ENCODE measurements at regions not wholly inside any gene's neighbourhood (a gene's known extent, or its start where the extent isn't known, plus 50 kb on each side); places are given as distances from the start of the nearest gene placed in this dataset.

- no peak overlapping the region for H3K4me3 ChIP-seq
- H3K36me3 ChIP-seq, result no peaks in the 10 kb centered on the region
- no peaks in the 10 kb centered on the region for H3K9me3 ChIP-seq
- no peaks in the 10 kb centered on the region for H3K27me3 ChIP-seq (replicated peaks; ENCODE audit: insufficient read depth)
- H3K4me1 ChIP-seq (replicated peaks), result no peaks in the 10 kb centered on the region
- intact Hi-C loops (cut with DNase I), result no loop called here
- no peak for DNase-seq (ENCODE audit: low spot score)
- TF ChIP-seq, protein P1, sequence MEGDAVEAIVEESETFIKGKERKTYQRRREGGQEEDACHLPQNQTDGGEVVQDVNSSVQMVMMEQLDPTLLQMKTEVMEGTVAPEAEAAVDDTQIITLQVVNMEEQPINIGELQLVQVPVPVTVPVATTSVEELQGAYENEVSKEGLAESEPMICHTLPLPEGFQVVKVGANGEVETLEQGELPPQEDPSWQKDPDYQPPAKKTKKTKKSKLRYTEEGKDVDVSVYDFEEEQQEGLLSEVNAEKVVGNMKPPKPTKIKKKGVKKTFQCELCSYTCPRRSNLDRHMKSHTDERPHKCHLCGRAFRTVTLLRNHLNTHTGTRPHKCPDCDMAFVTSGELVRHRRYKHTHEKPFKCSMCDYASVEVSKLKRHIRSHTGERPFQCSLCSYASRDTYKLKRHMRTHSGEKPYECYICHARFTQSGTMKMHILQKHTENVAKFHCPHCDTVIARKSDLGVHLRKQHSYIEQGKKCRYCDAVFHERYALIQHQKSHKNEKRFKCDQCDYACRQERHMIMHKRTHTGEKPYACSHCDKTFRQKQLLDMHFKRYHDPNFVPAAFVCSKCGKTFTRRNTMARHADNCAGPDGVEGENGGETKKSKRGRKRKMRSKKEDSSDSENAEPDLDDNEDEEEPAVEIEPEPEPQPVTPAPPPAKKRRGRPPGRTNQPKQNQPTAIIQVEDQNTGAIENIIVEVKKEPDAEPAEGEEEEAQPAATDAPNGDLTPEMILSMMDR (IDR thresholded peaks at IDR 0.05), result no peak
- no peak for TF ChIP-seq POLR2A (IDR thresholded peaks at IDR 0.05)
- TF ChIP-seq POLR2AphosphoS5 (IDR thresholded peaks at IDR 0.05), result no peak
- no peak overlapping the region for H3K27ac ChIP-seq
- WGBS, result 44% methylated on average over 4 of the region's 4 CpGs
Measured at GRCh38 chr5:33341351-33341750, 99.4 kb upstream of the TARS1 start.

DNA sequence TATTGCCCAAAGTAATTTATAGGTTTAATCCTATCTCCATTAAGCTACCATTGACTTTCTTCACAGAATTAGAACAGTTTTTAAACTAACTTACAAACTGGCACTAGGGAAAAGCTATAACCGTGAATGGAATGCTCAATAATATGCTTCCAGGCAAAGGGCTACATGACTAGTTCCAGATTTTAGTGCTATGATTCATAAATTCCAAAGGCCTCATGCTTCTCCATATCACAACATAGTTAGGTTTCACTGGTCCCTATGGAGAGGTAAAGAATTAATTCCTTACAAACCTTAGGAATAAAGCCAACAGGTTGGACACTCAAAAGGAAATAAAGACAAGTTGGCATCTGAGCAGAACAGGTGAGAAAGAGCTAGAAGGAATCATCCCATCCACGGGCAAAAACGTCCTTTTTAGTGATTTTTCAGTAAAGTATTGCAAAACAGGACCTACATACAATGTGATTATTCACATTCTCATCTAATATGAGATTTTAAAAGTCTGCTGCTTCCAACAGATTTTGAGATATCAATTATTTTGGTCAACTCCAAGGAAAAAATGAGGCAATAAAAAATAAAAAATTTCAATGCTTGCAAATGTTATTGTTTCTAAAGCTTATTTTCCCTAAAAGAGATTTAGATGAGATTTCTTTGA lies 97.0 kb upstream of the TARS1 start:
- DNase-seq (ENCODE audit: low spot score), result no peak
- no peaks in the 10 kb centered on the region for H3K9me3 ChIP-seq
- intact Hi-C loops (cut with DNase I), result no loop called here
- TF ChIP-seq, protein P1 (IDR thresholded peaks at IDR 0.05), result no peak
- no peak for TF ChIP-seq POLR2AphosphoS5 (IDR thresholded peaks at IDR 0.05)
- TF ChIP-seq POLR2A (IDR thresholded peaks at IDR 0.05), result no peak
- H3K27ac ChIP-seq, result no peak overlapping the region
- H3K4me3 ChIP-seq, result no peak overlapping the region
- WGBS, result 55% methylated on average over 3 of the region's 3 CpGs
- H3K4me1 ChIP-seq (replicated peaks), result no peaks in the 10 kb centered on the region
- H3K27me3 ChIP-seq (replicated peaks; ENCODE audit: insufficient read depth), result no peaks in the 10 kb centered on the region
- no peaks in the 10 kb centered on the region for H3K36me3 ChIP-seq

- intact Hi-C loops (cut with DNase I), result no loop called here
- H3K27ac ChIP-seq, result no peak overlapping the region
- H3K9me3 ChIP-seq, result no peaks in the 10 kb centered on the region
- TF ChIP-seq POLR2A (IDR thresholded peaks at IDR 0.05) (no peak), POLR2AphosphoS5 (IDR thresholded peaks at IDR 0.05) (no peak)
- TF ChIP-seq, protein P1 (IDR thresholded peaks at IDR 0.05), result no peak
- 76% methylated on average over 1 of the region's 1 CpG for WGBS
- H3K4me3 ChIP-seq, result no peak overlapping the region
- DNase-seq (ENCODE audit: low spot score), result no peak
- H3K27me3 ChIP-seq (replicated peaks; ENCODE audit: insufficient read depth), result no peaks in the 10 kb centered on the region
- no peaks in the 10 kb centered on the region for H3K36me3 ChIP-seq
- no peaks in the 10 kb centered on the region for H3K4me1 ChIP-seq (replicated peaks)
Measured at GRCh38 chr5:33346534-33346933, 94.2 kb upstream of the TARS1 start.

DNA sequence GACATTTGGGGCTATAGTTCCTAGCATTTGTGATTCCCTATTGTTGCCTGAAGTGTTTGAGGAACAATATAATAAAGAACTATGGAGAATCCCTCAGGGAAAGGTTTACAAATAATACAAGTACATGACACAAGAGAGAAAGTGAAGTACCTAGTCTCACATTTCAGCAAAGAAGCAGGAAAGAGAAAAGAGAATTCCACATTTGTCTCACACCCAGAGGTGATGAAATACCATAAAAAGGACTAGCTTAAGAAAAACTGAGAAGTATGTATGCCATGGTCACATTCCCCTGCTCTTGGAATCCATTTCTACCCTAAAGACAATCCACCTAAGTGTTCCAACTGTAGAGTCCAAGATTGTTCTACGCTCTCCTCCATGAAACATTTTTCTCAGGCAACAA lies 79.0 kb upstream of the TARS1 start:
- H3K27ac ChIP-seq, result no peak overlapping the region
- H3K27me3 ChIP-seq (replicated peaks; ENCODE audit: insufficient read depth), result no peaks in the 10 kb centered on the region
- H3K36me3 ChIP-seq, result no peaks in the 10 kb centered on the region
- WGBS, result 97% methylated on average over 1 of the region's 1 CpG
- no peak for DNase-seq (ENCODE audit: low spot score)
- H3K4me1 ChIP-seq (replicated peaks), result no peaks in the 10 kb centered on the region
- TF ChIP-seq POLR2AphosphoS5 (IDR thresholded peaks at IDR 0.05), result no peak
- no peak for TF ChIP-seq POLR2A (IDR thresholded peaks at IDR 0.05)
- TF ChIP-seq, protein P1 (IDR thresholded peaks at IDR 0.05), result no peak
- H3K9me3 ChIP-seq, result no peaks in the 10 kb centered on the region
- H3K4me3 ChIP-seq, result no peak overlapping the region
- intact Hi-C loops (cut with DNase I), result no loop called here

GRCh38 chr5:33362915-33363314 lies 77.8 kb upstream of the TARS1 start:
- intact Hi-C loops (cut with DNase I), result no loop called here
- TF ChIP-seq, protein P1 (IDR thresholded peaks at IDR 0.05), result no peak
- no peak for TF ChIP-seq POLR2A (IDR thresholded peaks at IDR 0.05)
- no peak for TF ChIP-seq POLR2AphosphoS5 (IDR thresholded peaks at IDR 0.05)

More at GRCh38 chr5:33362915-33363314, 77.8 kb upstream of the TARS1 start:
- H3K27ac ChIP-seq, result no peak overlapping the region
- H3K4me1 ChIP-seq (replicated peaks), result no peaks in the 10 kb centered on the region
- no peaks in the 10 kb centered on the region for H3K36me3 ChIP-seq
- no peak for DNase-seq (ENCODE audit: low spot score)
- H3K4me3 ChIP-seq, result no peak overlapping the region
- no peaks in the 10 kb centered on the region for H3K9me3 ChIP-seq
- H3K27me3 ChIP-seq (replicated peaks; ENCODE audit: insufficient read depth), result no peaks in the 10 kb centered on the region
- WGBS, result 40% methylated on average over 4 of the region's 4 CpGs
